IMR-90 (cell line): ENCODE measurements at regions not wholly inside any gene's neighbourhood (a gene's known extent, or its start where the extent isn't known, plus 50 kb on each side); places are given as distances from the start of the nearest gene placed in this dataset.

Source experiments
- ATAC-seq: fragments of 200-7000 bp; cut with Tn5 transposase; 2 replicates; pipeline ENCODE4 v1.9.1; 2020; ENCODE audit warnings: low read depth, mild to moderate bottlenecking, moderate library complexity
- BruUV-seq: library from RNA; stranded (reverse); fragments of 400-500 nt; replicated peaks from 2 replicates; lab custom pipeline; 2021; lab: Mats Ljungman, UMichigan
- CTCF ChIA-PET: fragments of 300-600 bp; formaldehyde crosslinking; extraction: SDS; loops from one replicate; lab custom pipeline; 2021; ENCODE audit warnings: antibody characterized with exemption; lab: Yijun Ruan, JAX
- POLR2A ChIA-PET: fragments of 300-600 bp; sonication (Branson Sonifier 250); formaldehyde crosslinking; loops from one replicate; lab custom pipeline; 2022; ENCODE audit warnings: antibody characterized with exemption; ENCODE audit not compliant: unreplicated experiment; lab: Charles Lee
- DNase-seq: peaks from one replicate; pipeline ENCODE4 v3.0.0; 2013
- H2AFZ ChIP-seq: replicated peaks from 2 replicates; pipeline ENCODE3; 2013; ENCODE audit warnings: low read length, mild to moderate bottlenecking; ENCODE audit not compliant: poor library complexity
- H2AK5ac ChIP-seq: 2 replicates; pipeline ENCODE4 v1.6.1; 2013; ENCODE audit warnings: low read depth, low read length, inconsistent platforms
- H2AK9ac ChIP-seq: replicated peaks from 2 replicates; pipeline ENCODE3; 2013; ENCODE audit warnings: mild to moderate bottlenecking, low read depth, low read length, moderate library complexity; ENCODE audit not compliant: poor library complexity
- H2BK120ac ChIP-seq: 2 replicates; pipeline ENCODE4 v1.6.1; 2013; ENCODE audit warnings: low read depth, low read length, inconsistent platforms
- H2BK15ac ChIP-seq: 3 replicates; pipeline ENCODE4 v1.6.1; 2013; ENCODE audit warnings: low read depth, low read length, inconsistent platforms
- H2BK20ac ChIP-seq: 2 replicates; pipeline ENCODE4 v1.6.1; 2013; ENCODE audit warnings: low read depth, mild to moderate bottlenecking, inconsistent platforms, low read length, moderate library complexity
- H2BK5ac ChIP-seq: 2 replicates; pipeline ENCODE4 v1.6.1; 2013; ENCODE audit warnings: mild to moderate bottlenecking, low read depth, low read length, inconsistent platforms; ENCODE audit not compliant: poor library complexity, severe bottlenecking
- H3K14ac ChIP-seq: replicated peaks from 2 replicates; pipeline ENCODE4 v1.6.1; 2013; ENCODE audit warnings: low read depth, low read length, inconsistent platforms
- H3K18ac ChIP-seq: 2 replicates; pipeline ENCODE4 v1.6.1; 2013; ENCODE audit warnings: low read depth, low read length, control low read depth
- H3K23ac ChIP-seq: 2 replicates; pipeline ENCODE4 v1.6.1; 2013; ENCODE audit warnings: low read depth, low read length, inconsistent platforms
- H3K27ac ChIP-seq: 2 replicates; pipeline ENCODE4 v1.5.1; 2013; ENCODE audit warnings: mild to moderate bottlenecking, control low read depth, low read length; ENCODE audit not compliant: insufficient read depth
- H3K27me3 ChIP-seq: 2 replicates; pipeline ENCODE4 v1.6.1; 2013; ENCODE audit warnings: low read length; ENCODE audit not compliant: control insufficient read depth, insufficient read depth
- H3K36me3 ChIP-seq: 2 replicates; pipeline ENCODE4 v1.6.1; 2013; ENCODE audit warnings: low read length, mixed read lengths; ENCODE audit not compliant: control insufficient read depth, insufficient read depth
- H3K4ac ChIP-seq: 2 replicates; pipeline ENCODE4 v1.6.1; 2013; ENCODE audit warnings: low read depth, low read length, inconsistent platforms
- H3K4me1 ChIP-seq: 2 replicates; pipeline ENCODE4 v1.6.1; 2013; ENCODE audit warnings: low read length, mixed read lengths; ENCODE audit not compliant: control insufficient read depth, insufficient read depth
- H3K4me2 ChIP-seq: 2 replicates; pipeline ENCODE4 v1.6.1; 2013; ENCODE audit warnings: low read depth, mild to moderate bottlenecking, control low read depth, low read length, moderate library complexity
- H3K4me3 ChIP-seq: 2 replicates; pipeline ENCODE4 v1.5.1; 2013; ENCODE audit warnings: low read depth, mild to moderate bottlenecking, control low read depth, low read length, moderate library complexity; ENCODE audit not compliant: insufficient read depth
- H3K56ac ChIP-seq: 2 replicates; pipeline ENCODE4 v1.6.1; 2013; ENCODE audit warnings: low read length, inconsistent platforms; ENCODE audit not compliant: insufficient read depth; ENCODE audit errors: extremely low read depth
- H3K79me1 ChIP-seq, 2 experiments: 2 replicates each; pipeline ENCODE4 v1.6.1; 2013; ENCODE audit warnings: low read length in 2 of 2, inconsistent platforms in 1 of 2, low read depth in 1 of 2
- H3K9ac ChIP-seq: 2 replicates; pipeline ENCODE4 v1.6.1; 2013; ENCODE audit warnings: low read depth, low read length, control low read depth
- H3K9me1 ChIP-seq: 2 replicates; pipeline ENCODE4 v1.6.1; 2013; ENCODE audit warnings: low read length, inconsistent platforms; ENCODE audit not compliant: insufficient read depth
- H3K9me3 ChIP-seq: 2 replicates; pipeline ENCODE4 v1.6.1; 2013; ENCODE audit warnings: low read length; ENCODE audit not compliant: control insufficient read depth, insufficient read depth
- H4K20me1 ChIP-seq: 2 replicates; pipeline ENCODE4 v1.6.1; 2013; ENCODE audit warnings: low read length, inconsistent platforms; ENCODE audit not compliant: insufficient read depth
- H4K5ac ChIP-seq: 2 replicates; pipeline ENCODE4 v1.6.1; 2013; ENCODE audit warnings: mild to moderate bottlenecking, low read depth, low read length, control low read depth
- H4K8ac ChIP-seq, 2 experiments: 2 replicates each; pipeline ENCODE4 v1.6.1; 2013; ENCODE audit warnings: low read depth in 2 of 2, low read length in 2 of 2, control low read depth in 1 of 2, inconsistent platforms in 1 of 2
- H4K91ac ChIP-seq: 2 replicates; pipeline ENCODE4 v1.6.1; 2013; ENCODE audit warnings: low read depth, low read length, inconsistent platforms; ENCODE audit not compliant: insufficient read depth
- BHLHE40 ChIP-seq: fragments of 150-350 bp; IDR thresholded peaks from 2 replicates; pipeline ENCODE4 v1.6.1; 2016; ENCODE audit warnings: mild to moderate bottlenecking, low read depth, low read length
- CEBPB ChIP-seq: IDR thresholded peaks from 2 replicates; pipeline ENCODE4 v1.6.1; 2012; ENCODE audit warnings: low read depth, low read length, improper control_type of control experiment
- FOS ChIP-seq: fragments of 150-350 bp; IDR thresholded peaks from 2 replicates; pipeline ENCODE4 v1.6.1; 2016; ENCODE audit warnings: low read depth, low read length
- NFE2L2 ChIP-seq: fragments of 150-350 bp; IDR thresholded peaks from 2 replicates; pipeline ENCODE4 v1.6.1; 2016; ENCODE audit warnings: low read depth, mild to moderate bottlenecking, low read length
- RAD21 ChIP-seq: IDR thresholded peaks from 2 replicates; pipeline ENCODE4 v1.6.1; 2012; ENCODE audit warnings: low read length, improper control_type of control experiment
- RFX5 ChIP-seq: IDR thresholded peaks from 2 replicates; pipeline ENCODE4 v1.8.0; 2012; ENCODE audit warnings: low read depth, mild to moderate bottlenecking, low read length, moderate library complexity
- SMC3 ChIP-seq: fragments of 150-350 bp; IDR thresholded peaks from 2 replicates; pipeline ENCODE4 v1.6.1; 2016; ENCODE audit warnings: low read depth, mild to moderate bottlenecking, antibody characterized with exemption, low read length, moderate library complexity
- USF2 ChIP-seq: fragments of 150-350 bp; IDR thresholded peaks from 2 replicates; pipeline ENCODE4 v1.6.1; 2017; ENCODE audit warnings: mild to moderate bottlenecking, antibody characterized with exemption, low read length, low read depth
- WGBS, 2 experiments: methylation state at CpG; one replicate each; pipeline versions ENCODE4 v1.1.5 to v1.1.7; 2013; ENCODE audit warnings: missing lambda C conversion rate in 2 of 2; ENCODE audit not compliant: insufficient read length in 1 of 2; ENCODE audit errors: extremely low coverage in 2 of 2; 5-methylcytosine and 5-hydroxymethylcytosine counted together
- dilution Hi-C: fragments of 300-500 bp; cut with HindIII; formaldehyde crosslinking; loops from one replicate; pipeline ENCODE4 v1.14.3; 2018; ENCODE audit warnings: low sequenced_read_pairs; ENCODE audit not compliant: unreplicated experiment
- in situ Hi-C: fragments of 300-500 bp; cut with MboI; formaldehyde crosslinking; loops from 3 replicates; pipeline ENCODE4 v1.14.3; 2019; ENCODE audit warnings: low sequenced_read_pairs, inconsistent platforms, mixed read lengths
- intact Hi-C: fragments of 100-400 bp; cut with micrococcal nuclease; formaldehyde crosslinking; loops from 2 replicates; pipeline ENCODE4 v1.10.0; 2022

DNA sequence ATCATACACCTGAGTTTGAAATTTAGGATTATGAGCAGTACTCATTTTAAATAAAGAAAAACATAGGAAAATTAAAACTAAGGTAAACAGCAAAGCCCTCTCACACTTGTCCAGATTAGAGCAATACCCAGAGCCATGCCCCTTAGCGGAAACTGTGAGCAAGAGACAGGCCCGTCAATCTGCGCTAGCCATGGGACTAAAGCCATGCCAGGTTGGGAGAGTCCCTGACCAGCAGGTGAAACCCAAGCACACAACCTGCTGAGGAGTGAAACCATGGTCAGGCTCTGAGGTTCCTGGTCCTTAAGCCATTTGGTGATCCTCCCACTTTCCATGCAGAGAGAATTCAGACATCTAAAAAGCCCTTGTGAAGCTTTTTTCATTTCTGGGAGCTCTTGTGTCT is 494.3 kb downstream of the STK39 start:
- no peaks in the 10 kb centered on the region for H3K79me1 ChIP-seq
- H3K4me2 ChIP-seq, result no peak overlapping the region
- no peak overlapping the region for H4K91ac ChIP-seq
- POLR2A ChIA-PET, result no interaction called here
- WGBS, 2 experiments, result no CpG with 5 or more reads among the region's 3 CpGs
- H4K8ac ChIP-seq, result no peak overlapping the region
- dilution Hi-C loops (no loop called here), intact Hi-C loops (no loop called here), in situ Hi-C loops (no loop called here)
- H2BK20ac ChIP-seq, result no peak overlapping the region
- CTCF ChIA-PET, result no interaction called here
- ATAC-seq (no peak), DNase-seq (no peak)
- no peak overlapping the region for H3K18ac ChIP-seq
- H3K4me1 ChIP-seq, result no peaks in the 10 kb centered on the region
- no peak overlapping the region for H3K23ac ChIP-seq
- no peak overlapping the region for H2AK5ac ChIP-seq
- no peaks in the 10 kb centered on the region; the same call in 1 of the 2 replicates for H3K27me3 ChIP-seq
- H3K36me3 ChIP-seq, result no peaks in the 10 kb centered on the region
- H3K9me1 ChIP-seq, result no peaks in the 10 kb centered on the region
- H4K20me1 ChIP-seq, result no peaks in the 10 kb centered on the region
- no TSS peak for BruUV-seq
- H3K4ac ChIP-seq, result no peak overlapping the region
- no peak overlapping the region for H4K5ac ChIP-seq
- no peak overlapping the region for H2AK9ac ChIP-seq
- H2BK5ac ChIP-seq, result no peak overlapping the region
- H3K27ac ChIP-seq, result no peak overlapping the region
- no peak overlapping the region for H3K56ac ChIP-seq
- no peak overlapping the region for H2BK15ac ChIP-seq
- H3K9me3 ChIP-seq, result no peaks in the 10 kb centered on the region; the same call in 1 of the 2 replicates
- H3K14ac ChIP-seq, result no peak overlapping the region
- no peak overlapping the region for H2AFZ ChIP-seq
- no peak overlapping the region for H2BK120ac ChIP-seq
- TF ChIP-seq FOS, result no peak
- no peak for TF ChIP-seq RFX5
- no peak for TF ChIP-seq USF2
- no peak for TF ChIP-seq CEBPB
- TF ChIP-seq NFE2L2, result no peak
- TF ChIP-seq SMC3, result no peak
- no peak for TF ChIP-seq BHLHE40
- TF ChIP-seq RAD21, result no peak
- H3K9ac ChIP-seq, result no peak overlapping the region
- no peak overlapping the region for H3K4me3 ChIP-seq
